ENCODE measurements at regions not wholly inside any gene's neighbourhood (a gene's known extent, or its start where the extent isn't known, plus 50 kb on each side); places are given as distances from the start of the nearest gene placed in this dataset.

- H3K36me3 ChIP-seq (ENCODE audit: control insufficient read depth in 4 of 4, insufficient read depth in 3 of 4, low read depth in 1 of 4, low read length in 3 of 4): no peaks in the 10 kb centered on the region
- no peak overlapping the region for H3K9ac ChIP-seq (ENCODE audit: low read depth in 1 of 2, low read length in 2 of 2)
- H3K27me3 ChIP-seq (ENCODE audit: control insufficient read depth in 4 of 4, insufficient read depth in 4 of 4, low read length in 3 of 4): no peaks in the 10 kb centered on the region
- TF ChIP-seq JUND (IDR thresholded peaks at IDR 0.05) (no peak), RAD21 (IDR thresholded peaks at IDR 0.05) (no peak), HNF4A (conservative IDR thresholded peaks at IDR 0.05) (no peak), FOXA2 (IDR thresholded peaks at IDR 0.05) (no peak), TAF1 (conservative IDR thresholded peaks at IDR 0.05) (no peak), EGR1 (IDR thresholded peaks at IDR 0.05; ENCODE audit: low read depth in 2 of 2) (no peak), HNF4G (IDR thresholded peaks at IDR 0.05) (no peak), GABPA (IDR thresholded peaks at IDR 0.05 in 1 of 2, conservative IDR thresholded peaks at IDR 0.05 in 1 of 2) (no peak), YY1 (IDR thresholded peaks at IDR 0.05) (no peak), MAX (IDR thresholded peaks at IDR 0.05) (no peak), SP1 (IDR thresholded peaks at IDR 0.05) (no peak), NR2F2 (IDR thresholded peaks at IDR 0.05) (no peak), RXRA (IDR thresholded peaks at IDR 0.05) (no peak), REST (IDR thresholded peaks at IDR 0.05) (no peak)
- TF ChIP-seq, protein P1, sequence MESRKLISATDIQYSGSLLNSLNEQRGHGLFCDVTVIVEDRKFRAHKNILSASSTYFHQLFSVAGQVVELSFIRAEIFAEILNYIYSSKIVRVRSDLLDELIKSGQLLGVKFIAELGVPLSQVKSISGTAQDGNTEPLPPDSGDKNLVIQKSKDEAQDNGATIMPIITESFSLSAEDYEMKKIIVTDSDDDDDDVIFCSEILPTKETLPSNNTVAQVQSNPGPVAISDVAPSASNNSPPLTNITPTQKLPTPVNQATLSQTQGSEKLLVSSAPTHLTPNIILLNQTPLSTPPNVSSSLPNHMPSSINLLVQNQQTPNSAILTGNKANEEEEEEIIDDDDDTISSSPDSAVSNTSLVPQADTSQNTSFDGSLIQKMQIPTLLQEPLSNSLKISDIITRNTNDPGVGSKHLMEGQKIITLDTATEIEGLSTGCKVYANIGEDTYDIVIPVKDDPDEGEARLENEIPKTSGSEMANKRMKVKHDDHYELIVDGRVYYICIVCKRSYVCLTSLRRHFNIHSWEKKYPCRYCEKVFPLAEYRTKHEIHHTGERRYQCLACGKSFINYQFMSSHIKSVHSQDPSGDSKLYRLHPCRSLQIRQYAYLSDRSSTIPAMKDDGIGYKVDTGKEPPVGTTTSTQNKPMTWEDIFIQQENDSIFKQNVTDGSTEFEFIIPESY (IDR thresholded peaks at IDR 0.05): no peak
- TF ChIP-seq, protein P2, sequence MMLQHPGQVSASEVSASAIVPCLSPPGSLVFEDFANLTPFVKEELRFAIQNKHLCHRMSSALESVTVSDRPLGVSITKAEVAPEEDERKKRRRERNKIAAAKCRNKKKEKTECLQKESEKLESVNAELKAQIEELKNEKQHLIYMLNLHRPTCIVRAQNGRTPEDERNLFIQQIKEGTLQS (IDR thresholded peaks at IDR 0.05): no peak
- TF ChIP-seq, protein P3, sequence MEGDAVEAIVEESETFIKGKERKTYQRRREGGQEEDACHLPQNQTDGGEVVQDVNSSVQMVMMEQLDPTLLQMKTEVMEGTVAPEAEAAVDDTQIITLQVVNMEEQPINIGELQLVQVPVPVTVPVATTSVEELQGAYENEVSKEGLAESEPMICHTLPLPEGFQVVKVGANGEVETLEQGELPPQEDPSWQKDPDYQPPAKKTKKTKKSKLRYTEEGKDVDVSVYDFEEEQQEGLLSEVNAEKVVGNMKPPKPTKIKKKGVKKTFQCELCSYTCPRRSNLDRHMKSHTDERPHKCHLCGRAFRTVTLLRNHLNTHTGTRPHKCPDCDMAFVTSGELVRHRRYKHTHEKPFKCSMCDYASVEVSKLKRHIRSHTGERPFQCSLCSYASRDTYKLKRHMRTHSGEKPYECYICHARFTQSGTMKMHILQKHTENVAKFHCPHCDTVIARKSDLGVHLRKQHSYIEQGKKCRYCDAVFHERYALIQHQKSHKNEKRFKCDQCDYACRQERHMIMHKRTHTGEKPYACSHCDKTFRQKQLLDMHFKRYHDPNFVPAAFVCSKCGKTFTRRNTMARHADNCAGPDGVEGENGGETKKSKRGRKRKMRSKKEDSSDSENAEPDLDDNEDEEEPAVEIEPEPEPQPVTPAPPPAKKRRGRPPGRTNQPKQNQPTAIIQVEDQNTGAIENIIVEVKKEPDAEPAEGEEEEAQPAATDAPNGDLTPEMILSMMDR (IDR thresholded peaks at IDR 0.05; ENCODE audit: low read depth, low read length, missing input control): no peak
- DNase-seq (ENCODE audit: low spot score): no peak
- no peak overlapping the region for H3K4me3 ChIP-seq (ENCODE audit: low read depth in 1 of 3, low read length in 3 of 3)
- no peaks in the 10 kb centered on the region for H3K4me1 ChIP-seq (ENCODE audit: control insufficient read depth in 4 of 4, insufficient read depth in 4 of 4, low read length in 3 of 4)
- WGBS: 76% methylated on average over 2 of the region's 2 CpGs
- H3K9me3 ChIP-seq (ENCODE audit: control insufficient read depth in 4 of 4, low read length in 3 of 4): no peaks in the 10 kb centered on the region
- no peak overlapping the region for H3K27ac ChIP-seq (ENCODE audit: low read depth in 1 of 2, low read length in 2 of 2)
These were observed 407.6 kb upstream of the BOD1L1 start for GRCh38 chr4:14035076-14035475.

DNA sequence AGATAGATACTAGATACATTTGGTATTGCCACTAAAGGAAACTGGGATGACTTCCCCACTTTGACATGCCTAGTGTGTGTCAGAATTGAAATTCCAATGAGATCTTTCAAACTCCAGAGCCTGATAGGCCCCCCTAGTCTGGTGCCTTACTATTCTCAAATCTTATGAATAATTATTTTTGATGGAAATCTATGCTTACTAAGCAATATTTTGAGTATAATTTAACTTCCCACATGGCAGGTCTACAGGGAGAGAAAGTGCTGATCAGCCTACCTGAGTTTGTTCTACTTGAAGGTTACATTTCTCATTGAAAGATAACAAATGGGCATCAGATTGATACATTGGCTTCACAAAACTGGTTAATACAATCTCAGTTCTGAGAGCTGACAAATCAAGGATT lies 415.7 kb upstream of the BOD1L1 start:
- Histone ChIP-seq H3K9me3 (ENCODE audit: control insufficient read depth in 4 of 4, low read length in 3 of 4) (no peaks in the 10 kb centered on the region), H3K4me1 (ENCODE audit: control insufficient read depth in 4 of 4, insufficient read depth in 4 of 4, low read length in 3 of 4) (no peaks in the 10 kb centered on the region), H3K9ac (ENCODE audit: low read depth in 1 of 2, low read length in 2 of 2) (no peak overlapping the region), H3K36me3 (ENCODE audit: control insufficient read depth in 4 of 4, insufficient read depth in 3 of 4, low read depth in 1 of 4, low read length in 3 of 4) (no peaks in the 10 kb centered on the region), H3K27ac (ENCODE audit: low read depth in 1 of 2, low read length in 2 of 2) (no peak overlapping the region), H3K4me3 (ENCODE audit: low read depth in 1 of 3, low read length in 3 of 3) (no peak overlapping the region), H3K27me3 (ENCODE audit: control insufficient read depth in 4 of 4, insufficient read depth in 4 of 4, low read length in 3 of 4) (no peaks in the 10 kb centered on the region)
- TF ChIP-seq, protein P3 (IDR thresholded peaks at IDR 0.05; ENCODE audit: low read depth, low read length, missing input control): no peak
- TF ChIP-seq MAX (IDR thresholded peaks at IDR 0.05): no peak
- no peak for TF ChIP-seq RXRA (IDR thresholded peaks at IDR 0.05)
- no peak for TF ChIP-seq GABPA (IDR thresholded peaks at IDR 0.05 in 1 of 2, conservative IDR thresholded peaks at IDR 0.05 in 1 of 2)
- TF ChIP-seq FOXA1 (IDR thresholded peaks at IDR 0.05): no peak
- no peak for DNase-seq (ENCODE audit: low spot score)

All from liver (tissue), 8 donors.